Activated naive CD8-positive, alpha-beta T cell treated with anti-CD3 and anti-CD28 coated beads, Interleukin-2, amount 10 ng/mL, durations not matched to agents 7 days and 5 days (primary cell): ENCODE measurements at regions not wholly inside any gene's neighbourhood (a gene's known extent, or its start where the extent isn't known, plus 50 kb on each side); places are given as distances from the start of the nearest gene placed in this dataset.
A peak's percentile ranks its signal among the peaks of the same experiment; 100 is the strongest.
"Not testable (repeated sequence)": the region's sequence is repeated elsewhere in the genome, so short reads cannot be mapped to it uniquely, and the experiment has no call there.

Experiments
- ATAC-seq: fragments of 150-1000 bp; cut with Tn5 transposase; one replicate; pipeline ENCODE4 v1.10.0; 2021; ENCODE audit warnings: low read depth, moderate library complexity
- POLR2A ChIA-PET: fragments of 350-600 bp; sonication (Branson Sonifier 250); formaldehyde crosslinking; loops from one replicate; lab custom pipeline; 2021; ENCODE audit warnings: antibody characterized with exemption; lab: Charles Lee
- DNase-seq: peaks from one replicate; pipeline ENCODE4 v3.0.0; 2021
- H3K27ac Mint-ChIP-seq: one replicate; pipeline ENCODE4 v1.8.0; 2022; ENCODE audit warnings: mild to moderate bottlenecking, mixed read lengths
- H3K27me3 Mint-ChIP-seq: one replicate; pipeline ENCODE4 v1.8.0; 2022; ENCODE audit warnings: mild to moderate bottlenecking, moderate library complexity, mixed read lengths
- H3K36me3 Mint-ChIP-seq: one replicate; pipeline ENCODE4 v1.8.0; 2021; ENCODE audit warnings: mild to moderate bottlenecking, mixed read lengths
- H3K4me1 Mint-ChIP-seq: one replicate; pipeline ENCODE4 v1.8.0; 2021; ENCODE audit warnings: mixed read lengths
- H3K4me3 Mint-ChIP-seq: one replicate; pipeline ENCODE4 v1.8.0; 2022; ENCODE audit warnings: mild to moderate bottlenecking, moderate library complexity, mixed read lengths
- H3K9me3 Mint-ChIP-seq: one replicate; pipeline ENCODE4 v1.8.0; 2021; ENCODE audit warnings: mixed read lengths

- peaks cover 1% of the 10 kb centered on the region for H3K36me3 Mint-ChIP-seq
- peaks cover 21% of the 10 kb centered on the region for H3K4me1 Mint-ChIP-seq
- DNase-seq (peak; percentile 50), ATAC-seq (peak; percentile 66)
- no peak overlapping the region for H3K4me3 Mint-ChIP-seq
- no peaks in the 10 kb centered on the region for H3K9me3 Mint-ChIP-seq
- H3K27me3 Mint-ChIP-seq = peaks cover 30% of the 10 kb centered on the region
- H3K27ac Mint-ChIP-seq = no peak overlapping the region
- POLR2A ChIA-PET = no interaction called here
These were observed 73.9 kb upstream of the UXS1 start for GRCh38 chr2:106267997-106268396.

GRCh38 chr2:106261871-106262321, 67.8 kb upstream of the UXS1 start:
- DNase-seq (no peak), ATAC-seq (no peak)
- Mint-ChIP-seq H3K4me3 (no peak overlapping the region), H3K27ac (no peak overlapping the region), H3K36me3 (no peaks in the 10 kb centered on the region), H3K9me3 (no peaks in the 10 kb centered on the region), H3K27me3 (peaks cover 4% of the 10 kb centered on the region), H3K4me1 (no peaks in the 10 kb centered on the region)
- POLR2A ChIA-PET = no interaction called here

- not testable (repeated sequence) for ATAC-seq, DNase-seq
These were observed 64.8 kb upstream of the UXS1 start for GRCh38 chr2:106258859-106259258.

GRCh38 chr2:106257830-106258229, 63.7 kb upstream of the UXS1 start:
- no peaks in the 10 kb centered on the region for H3K9me3 Mint-ChIP-seq
- ATAC-seq (no peak), DNase-seq (no peak)
- POLR2A ChIA-PET = no interaction called here
- H3K27me3 Mint-ChIP-seq = peaks cover 3% of the 10 kb centered on the region
- H3K36me3 Mint-ChIP-seq = no peaks in the 10 kb centered on the region
- H3K4me3 Mint-ChIP-seq = no peak overlapping the region
- no peak overlapping the region for H3K27ac Mint-ChIP-seq
- H3K4me1 Mint-ChIP-seq = no peaks in the 10 kb centered on the region

More at GRCh38 chr2:106258859-106259258, 64.8 kb upstream of the UXS1 start:
- H3K4me1 Mint-ChIP-seq, H3K4me3 Mint-ChIP-seq, H3K27ac Mint-ChIP-seq, H3K36me3 Mint-ChIP-seq, POLR2A ChIA-PET, H3K27me3 Mint-ChIP-seq, H3K9me3 Mint-ChIP-seq: not testable (repeated sequence)

GRCh38 chr2:106257135-106257534, 63.0 kb upstream of the UXS1 start:
- Mint-ChIP-seq H3K27ac (no peak overlapping the region), H3K27me3 (peaks cover 3% of the 10 kb centered on the region), H3K4me1 (no peaks in the 10 kb centered on the region), H3K36me3 (no peaks in the 10 kb centered on the region), H3K4me3 (no peak overlapping the region), H3K9me3 (no peaks in the 10 kb centered on the region)
- POLR2A ChIA-PET = no interaction called here
- no peak for DNase-seq
- no peak for ATAC-seq

GRCh38 chr2:106249157-106249828, 55.2 kb upstream of the UXS1 start:
- DNase-seq, POLR2A ChIA-PET, ATAC-seq, H3K36me3 Mint-ChIP-seq, H3K27me3 Mint-ChIP-seq, H3K9me3 Mint-ChIP-seq: not testable (repeated sequence)
- H3K4me3 Mint-ChIP-seq = peak overlapping the region; percentile 15
- H3K4me1 Mint-ChIP-seq = peaks cover 12% of the 10 kb centered on the region
- peak overlapping the region; percentile 19 for H3K27ac Mint-ChIP-seq

GRCh38 chr2:106248548-106249151, 54.5 kb upstream of the UXS1 start:
- H3K27ac Mint-ChIP-seq, H3K9me3 Mint-ChIP-seq, H3K27me3 Mint-ChIP-seq, DNase-seq, H3K4me3 Mint-ChIP-seq, H3K36me3 Mint-ChIP-seq, POLR2A ChIA-PET: not testable (repeated sequence)
- peaks cover 12% of the 10 kb centered on the region for H3K4me1 Mint-ChIP-seq
- peak; percentile 22 for ATAC-seq
